IMR-90 (cell line): ENCODE measurements at regions not wholly inside any gene's neighbourhood (a gene's known extent, or its start where the extent isn't known, plus 50 kb on each side); places are given as distances from the start of the nearest gene placed in this dataset.

ENCODE experiments used
- ATAC-seq: fragments of 200-7000 bp; cut with Tn5 transposase; 2 replicates; pipeline ENCODE4 v1.9.1; 2020; ENCODE audit warnings: low read depth, mild to moderate bottlenecking, moderate library complexity
- BruUV-seq: library from RNA; stranded (reverse); fragments of 400-500 nt; replicated peaks from 2 replicates; lab custom pipeline; 2021; lab: Mats Ljungman, UMichigan
- CTCF ChIA-PET: fragments of 300-600 bp; formaldehyde crosslinking; extraction: SDS; loops from one replicate; lab custom pipeline; 2021; ENCODE audit warnings: antibody characterized with exemption; lab: Yijun Ruan, JAX
- POLR2A ChIA-PET: fragments of 300-600 bp; sonication (Branson Sonifier 250); formaldehyde crosslinking; loops from one replicate; lab custom pipeline; 2022; ENCODE audit warnings: antibody characterized with exemption; ENCODE audit not compliant: unreplicated experiment; lab: Charles Lee
- DNase-seq: peaks from one replicate; pipeline ENCODE4 v3.0.0; 2013
- H2AFZ ChIP-seq: replicated peaks from 2 replicates; pipeline ENCODE3; 2013; ENCODE audit warnings: low read length, mild to moderate bottlenecking; ENCODE audit not compliant: poor library complexity
- H2AK5ac ChIP-seq: 2 replicates; pipeline ENCODE4 v1.6.1; 2013; ENCODE audit warnings: low read depth, low read length, inconsistent platforms
- H2AK9ac ChIP-seq: replicated peaks from 2 replicates; pipeline ENCODE3; 2013; ENCODE audit warnings: mild to moderate bottlenecking, low read depth, low read length, moderate library complexity; ENCODE audit not compliant: poor library complexity
- H2BK120ac ChIP-seq: 2 replicates; pipeline ENCODE4 v1.6.1; 2013; ENCODE audit warnings: low read depth, low read length, inconsistent platforms
- H2BK15ac ChIP-seq: 3 replicates; pipeline ENCODE4 v1.6.1; 2013; ENCODE audit warnings: low read depth, low read length, inconsistent platforms
- H2BK20ac ChIP-seq: 2 replicates; pipeline ENCODE4 v1.6.1; 2013; ENCODE audit warnings: low read depth, mild to moderate bottlenecking, inconsistent platforms, low read length, moderate library complexity
- H2BK5ac ChIP-seq: 2 replicates; pipeline ENCODE4 v1.6.1; 2013; ENCODE audit warnings: mild to moderate bottlenecking, low read depth, low read length, inconsistent platforms; ENCODE audit not compliant: poor library complexity, severe bottlenecking
- H3K14ac ChIP-seq: replicated peaks from 2 replicates; pipeline ENCODE4 v1.6.1; 2013; ENCODE audit warnings: low read depth, low read length, inconsistent platforms
- H3K18ac ChIP-seq: 2 replicates; pipeline ENCODE4 v1.6.1; 2013; ENCODE audit warnings: low read depth, low read length, control low read depth
- H3K23ac ChIP-seq: 2 replicates; pipeline ENCODE4 v1.6.1; 2013; ENCODE audit warnings: low read depth, low read length, inconsistent platforms
- H3K27ac ChIP-seq: 2 replicates; pipeline ENCODE4 v1.5.1; 2013; ENCODE audit warnings: mild to moderate bottlenecking, control low read depth, low read length; ENCODE audit not compliant: insufficient read depth
- H3K27me3 ChIP-seq: 2 replicates; pipeline ENCODE4 v1.6.1; 2013; ENCODE audit warnings: low read length; ENCODE audit not compliant: control insufficient read depth, insufficient read depth
- H3K36me3 ChIP-seq: 2 replicates; pipeline ENCODE4 v1.6.1; 2013; ENCODE audit warnings: low read length, mixed read lengths; ENCODE audit not compliant: control insufficient read depth, insufficient read depth
- H3K4ac ChIP-seq: 2 replicates; pipeline ENCODE4 v1.6.1; 2013; ENCODE audit warnings: low read depth, low read length, inconsistent platforms
- H3K4me1 ChIP-seq: 2 replicates; pipeline ENCODE4 v1.6.1; 2013; ENCODE audit warnings: low read length, mixed read lengths; ENCODE audit not compliant: control insufficient read depth, insufficient read depth
- H3K4me2 ChIP-seq: 2 replicates; pipeline ENCODE4 v1.6.1; 2013; ENCODE audit warnings: low read depth, mild to moderate bottlenecking, control low read depth, low read length, moderate library complexity
- H3K4me3 ChIP-seq: 2 replicates; pipeline ENCODE4 v1.5.1; 2013; ENCODE audit warnings: low read depth, mild to moderate bottlenecking, control low read depth, low read length, moderate library complexity; ENCODE audit not compliant: insufficient read depth
- H3K56ac ChIP-seq: 2 replicates; pipeline ENCODE4 v1.6.1; 2013; ENCODE audit warnings: low read length, inconsistent platforms; ENCODE audit not compliant: insufficient read depth; ENCODE audit errors: extremely low read depth
- H3K79me1 ChIP-seq, 2 experiments: 2 replicates each; pipeline ENCODE4 v1.6.1; 2013; ENCODE audit warnings: low read length in 2 of 2, inconsistent platforms in 1 of 2, low read depth in 1 of 2
- H3K9ac ChIP-seq: 2 replicates; pipeline ENCODE4 v1.6.1; 2013; ENCODE audit warnings: low read depth, low read length, control low read depth
- H3K9me1 ChIP-seq: 2 replicates; pipeline ENCODE4 v1.6.1; 2013; ENCODE audit warnings: low read length, inconsistent platforms; ENCODE audit not compliant: insufficient read depth
- H3K9me3 ChIP-seq: 2 replicates; pipeline ENCODE4 v1.6.1; 2013; ENCODE audit warnings: low read length; ENCODE audit not compliant: control insufficient read depth, insufficient read depth
- H4K20me1 ChIP-seq: 2 replicates; pipeline ENCODE4 v1.6.1; 2013; ENCODE audit warnings: low read length, inconsistent platforms; ENCODE audit not compliant: insufficient read depth
- H4K5ac ChIP-seq: 2 replicates; pipeline ENCODE4 v1.6.1; 2013; ENCODE audit warnings: mild to moderate bottlenecking, low read depth, low read length, control low read depth
- H4K8ac ChIP-seq, 2 experiments: 2 replicates each; pipeline ENCODE4 v1.6.1; 2013; ENCODE audit warnings: low read depth in 2 of 2, low read length in 2 of 2, control low read depth in 1 of 2, inconsistent platforms in 1 of 2
- H4K91ac ChIP-seq: 2 replicates; pipeline ENCODE4 v1.6.1; 2013; ENCODE audit warnings: low read depth, low read length, inconsistent platforms; ENCODE audit not compliant: insufficient read depth
- MXI1 ChIP-seq: IDR thresholded peaks from 2 replicates; pipeline ENCODE4 v1.6.1; 2012; ENCODE audit warnings: low read depth, mild to moderate bottlenecking, low read length, moderate library complexity, borderline replicate concordance
- POLR2A ChIP-seq: IDR thresholded peaks from 2 replicates; pipeline ENCODE4 v1.6.1; 2012; ENCODE audit warnings: mild to moderate bottlenecking, low read depth, low read length
- USF2 ChIP-seq: fragments of 150-350 bp; IDR thresholded peaks from 2 replicates; pipeline ENCODE4 v1.6.1; 2017; ENCODE audit warnings: mild to moderate bottlenecking, antibody characterized with exemption, low read length, low read depth
- WGBS, 2 experiments: methylation state at CpG; one replicate each; pipeline versions ENCODE4 v1.1.5 to v1.1.7; 2013; ENCODE audit warnings: missing lambda C conversion rate in 2 of 2; ENCODE audit not compliant: insufficient read length in 1 of 2; ENCODE audit errors: extremely low coverage in 2 of 2; 5-methylcytosine and 5-hydroxymethylcytosine counted together
- dilution Hi-C: fragments of 300-500 bp; cut with HindIII; formaldehyde crosslinking; loops from one replicate; pipeline ENCODE4 v1.14.3; 2018; ENCODE audit warnings: low sequenced_read_pairs; ENCODE audit not compliant: unreplicated experiment
- in situ Hi-C: fragments of 300-500 bp; cut with MboI; formaldehyde crosslinking; loops from 3 replicates; pipeline ENCODE4 v1.14.3; 2019; ENCODE audit warnings: low sequenced_read_pairs, inconsistent platforms, mixed read lengths
- intact Hi-C: fragments of 100-400 bp; cut with micrococcal nuclease; formaldehyde crosslinking; loops from 2 replicates; pipeline ENCODE4 v1.10.0; 2022

- H3K4me2 ChIP-seq, result no peak overlapping the region
- H3K4me1 ChIP-seq, result no peaks in the 10 kb centered on the region
- H3K27ac ChIP-seq, result no peak overlapping the region
- DNase-seq, result no peak
- H3K9me1 ChIP-seq, result no peaks in the 10 kb centered on the region
- H3K18ac ChIP-seq, result no peak overlapping the region
- no peak overlapping the region for H2AK5ac ChIP-seq
- CTCF ChIA-PET, result no interaction called here
- intact Hi-C loops (no loop called here), dilution Hi-C loops (no loop called here), in situ Hi-C loops (no loop called here)
- no peak overlapping the region for H3K9ac ChIP-seq
- ATAC-seq, result no peak
- WGBS, 2 experiments, result 50% methylated on average over 1 of the region's 5 CpGs; no CpG with 5 or more reads in 1 of the 2 experiments
- peaks cover 20% of the 10 kb centered on the region for H3K9me3 ChIP-seq
- no peaks in the 10 kb centered on the region for H3K27me3 ChIP-seq
- no peak overlapping the region for H3K23ac ChIP-seq
- H2BK15ac ChIP-seq, result no peak overlapping the region
- no peak overlapping the region for H4K5ac ChIP-seq
- H3K56ac ChIP-seq, result no peak overlapping the region
- BruUV-seq, result no TSS peak
- no peak overlapping the region for H3K14ac ChIP-seq
- TF ChIP-seq USF2, result no peak
- TF ChIP-seq POLR2A, result no peak
- TF ChIP-seq MXI1, result no peak
- H4K91ac ChIP-seq, result no peak overlapping the region
- no peak overlapping the region for H3K4ac ChIP-seq
- no peak overlapping the region for H3K4me3 ChIP-seq
- H2BK5ac ChIP-seq, result no peak overlapping the region
- H2AK9ac ChIP-seq, result no peak overlapping the region
- POLR2A ChIA-PET, result no interaction called here
- H3K36me3 ChIP-seq, result no peaks in the 10 kb centered on the region
- H2AFZ ChIP-seq, result no peak overlapping the region
- no peaks in the 10 kb centered on the region for H4K20me1 ChIP-seq
- H3K79me1 ChIP-seq, result no peaks in the 10 kb centered on the region
- no peak overlapping the region for H2BK120ac ChIP-seq
- no peak overlapping the region for H4K8ac ChIP-seq
- H2BK20ac ChIP-seq, result no peak overlapping the region
Observed at GRCh38 chr21:31484219-31484618, 140.2 kb upstream of the TIAM1 start.
